Adrenal gland (tissue), 9 donors: ENCODE measurements at regions not wholly inside any gene's neighbourhood (a gene's known extent, or its start where the extent isn't known, plus 50 kb on each side); places are given as distances from the start of the nearest gene placed in this dataset.

Experiments
- DNase-seq, 7 donors: peaks; one replicate each; pipeline ENCODE4 v3.0.0-alpha.2; 2019 to 2020
- H3K27ac ChIP-seq, 5 donors: fragments of 200-600 bp; sonication (generic) in 4 of 5; 1 replicate in 3 of 5; 2 replicates in 2 of 5; pipeline versions ENCODE4 v1.5.1 to v1.8.0; 2016 to 2020; ENCODE audit warnings: mild to moderate bottlenecking in 1 of 5
- H3K27me3 ChIP-seq: fragments of 200-600 bp; 2 replicates; pipeline ENCODE4 v1.8.0; 2021
- H3K36me3 ChIP-seq, 2 donors: fragments of 200-600 bp; replicated peaks in 1 of 2; 1 replicate in 1 of 2; 2 replicates in 1 of 2; pipeline versions ENCODE4 v1.5.1 to v1.8.0; 2018 to 2022
- H3K4me1 ChIP-seq, 2 donors: fragments of 200-600 bp; replicated peaks in 1 of 2; 1 replicate in 1 of 2; 2 replicates in 1 of 2; pipeline versions ENCODE4 v1.5.1 to v1.8.0; 2018 to 2021
- H3K4me3 ChIP-seq, 4 donors: fragments of 200-600 bp; sonication (generic) in 3 of 4; one replicate each; pipeline ENCODE4 v1.5.1; 2016 to 2018
- H3K9me3 ChIP-seq, 3 donors: fragments of 200-600 bp; sonication (generic) in 1 of 3; replicated peaks in 1 of 3; 1 replicate in 2 of 3; 2 replicates in 1 of 3; pipeline versions ENCODE4 v1.5.1 to v1.8.0; 2016 to 2021
- POLR2A ChIP-seq, 2 donors: fragments of 450-650 bp; IDR thresholded peaks; one replicate each; pipeline ENCODE4 v1.6.1; 2017; ENCODE audit warnings: antibody characterized with exemption in 2 of 2, mild to moderate bottlenecking in 2 of 2, moderate library complexity in 1 of 2
- WGBS, 4 donors: extraction: QIAGEN DNeasy Blood & Tissue Kit in 2 of 4; methylation state at CpG; one replicate each; pipeline versions ENCODE4 v1.1.5 to v1.1.7; 2013 to 2017; 5-methylcytosine and 5-hydroxymethylcytosine counted together
- intact Hi-C, 2 donors: fragments of 100-400 bp; cut with DNase I; formaldehyde crosslinking; loops; one replicate each; pipeline versions ENCODE4 v1.14.1 to v1.15.0; 2022 to 2023
- TF ChIP-seq, protein P1 (sequence below), 6 experiments: fragments of 450-650 bp in 4 of 6; fragments of 200-600 bp in 2 of 6; sonication (generic) in 1 of 6; IDR thresholded peaks; 1 replicate in 5 of 6; 2 replicates in 1 of 6; pipeline versions ENCODE4 v1.5.1 to v1.8.0; 2016 to 2021; ENCODE audit warnings: antibody characterized with exemption in 6 of 6, mild to moderate bottlenecking in 2 of 6, moderate library complexity in 1 of 6
- donor health status: healthy with polysubstance abuse.
- donor health status: Bipolar disorder and iron deficiency.
- donor health status: DM: yes; HTN: yes; CAD: no.
- donor health status: DM: no; HTN: no; CAD: no.
- donor health status: DM: no; HTN: no; CAD: no.

DNA sequence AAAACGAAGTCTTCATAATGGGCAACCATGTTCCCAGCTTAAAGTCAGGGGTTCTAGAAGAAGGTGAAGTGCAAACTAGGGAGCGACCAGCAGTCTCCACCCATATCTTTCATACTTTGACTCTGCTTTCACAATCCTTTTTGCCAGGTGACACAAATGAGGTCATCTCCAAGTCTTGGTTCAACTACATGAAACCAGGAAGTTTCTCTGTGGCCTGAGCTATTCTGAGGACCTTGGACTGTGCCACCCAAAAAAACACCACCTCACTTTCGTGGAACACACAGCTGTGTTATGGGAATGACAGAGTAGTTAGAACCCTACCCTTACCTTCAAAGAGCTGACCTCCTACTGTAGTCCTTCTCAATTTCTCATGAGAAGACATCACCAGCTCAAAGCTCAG lies 309.2 kb downstream of the AGTPBP1 start:
- Histone ChIP-seq H3K27me3 (no peaks in the 10 kb centered on the region), H3K36me3 (no peaks in the 10 kb centered on the region), H3K9me3 (no peaks in the 10 kb centered on the region), H3K27ac (no peak overlapping the region), H3K4me3 (no peak overlapping the region), H3K4me1 (peaks cover 0 to 5% of the 10 kb centered on the region in 2 donors)
- 55 to 69% (median 66%) methylated on average over 3 of the region's 3 CpGs for WGBS, 4 donors
- no peak for TF ChIP-seq POLR2A (IDR thresholded peaks at IDR 0.05)
- TF ChIP-seq, protein P1, sequence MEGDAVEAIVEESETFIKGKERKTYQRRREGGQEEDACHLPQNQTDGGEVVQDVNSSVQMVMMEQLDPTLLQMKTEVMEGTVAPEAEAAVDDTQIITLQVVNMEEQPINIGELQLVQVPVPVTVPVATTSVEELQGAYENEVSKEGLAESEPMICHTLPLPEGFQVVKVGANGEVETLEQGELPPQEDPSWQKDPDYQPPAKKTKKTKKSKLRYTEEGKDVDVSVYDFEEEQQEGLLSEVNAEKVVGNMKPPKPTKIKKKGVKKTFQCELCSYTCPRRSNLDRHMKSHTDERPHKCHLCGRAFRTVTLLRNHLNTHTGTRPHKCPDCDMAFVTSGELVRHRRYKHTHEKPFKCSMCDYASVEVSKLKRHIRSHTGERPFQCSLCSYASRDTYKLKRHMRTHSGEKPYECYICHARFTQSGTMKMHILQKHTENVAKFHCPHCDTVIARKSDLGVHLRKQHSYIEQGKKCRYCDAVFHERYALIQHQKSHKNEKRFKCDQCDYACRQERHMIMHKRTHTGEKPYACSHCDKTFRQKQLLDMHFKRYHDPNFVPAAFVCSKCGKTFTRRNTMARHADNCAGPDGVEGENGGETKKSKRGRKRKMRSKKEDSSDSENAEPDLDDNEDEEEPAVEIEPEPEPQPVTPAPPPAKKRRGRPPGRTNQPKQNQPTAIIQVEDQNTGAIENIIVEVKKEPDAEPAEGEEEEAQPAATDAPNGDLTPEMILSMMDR (IDR thresholded peaks at IDR 0.05) = no peak
- intact Hi-C loops = no loop called here
- no peak for DNase-seq

DNA sequence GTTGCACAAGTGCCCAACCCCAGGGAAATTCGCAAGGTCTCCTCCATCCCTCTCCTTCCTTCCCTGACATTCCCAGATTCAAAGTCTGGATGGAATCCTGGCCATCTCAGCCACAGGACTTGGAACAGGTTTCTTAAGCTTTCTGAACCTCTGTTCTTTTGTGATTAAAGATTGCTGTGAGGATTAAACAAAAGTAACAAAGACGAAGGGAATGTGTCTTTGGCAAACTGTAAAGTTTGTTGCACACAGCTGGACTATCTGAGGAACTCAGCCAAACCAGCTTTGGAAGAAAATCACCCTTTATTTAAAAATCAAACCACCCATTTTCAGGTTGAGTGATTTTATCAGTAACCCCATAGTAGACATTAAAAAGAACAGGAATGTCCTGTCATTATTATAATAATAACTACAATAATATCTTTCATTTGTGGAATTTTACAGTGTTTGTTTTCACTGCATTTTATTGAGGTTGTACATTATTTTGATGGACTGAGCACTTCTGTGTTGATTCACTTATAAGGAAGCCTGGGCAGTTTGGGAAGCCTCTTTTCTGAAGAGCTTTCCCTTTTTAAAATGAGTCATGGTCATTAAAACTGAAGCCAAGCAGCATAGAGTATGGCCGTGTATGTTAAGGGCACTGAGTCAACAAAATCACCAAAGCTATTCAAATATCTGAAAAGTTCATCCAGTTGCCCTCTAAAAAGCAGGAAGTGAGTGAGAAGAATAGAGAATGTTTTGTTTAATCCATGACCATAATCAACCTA lies 310.2 kb downstream of the AGTPBP1 start:
- TF ChIP-seq, protein P1 (IDR thresholded peaks at IDR 0.05) = no peak
- TF ChIP-seq POLR2A (IDR thresholded peaks at IDR 0.05) = no peak
- H3K4me1 ChIP-seq = peaks cover 0 to 5% of the 10 kb centered on the region in 2 donors
- no peak overlapping the region for H3K27ac ChIP-seq
- no peaks in the 10 kb centered on the region for H3K36me3 ChIP-seq
- H3K9me3 ChIP-seq = no peaks in the 10 kb centered on the region
- no peaks in the 10 kb centered on the region for H3K27me3 ChIP-seq
- no peak overlapping the region for H3K4me3 ChIP-seq
- 37 to 53% (median 45%) methylated on average over 3 of the region's 3 CpGs for WGBS, 4 donors
- DNase-seq = no peak
- intact Hi-C loops = no loop called here

DNA sequence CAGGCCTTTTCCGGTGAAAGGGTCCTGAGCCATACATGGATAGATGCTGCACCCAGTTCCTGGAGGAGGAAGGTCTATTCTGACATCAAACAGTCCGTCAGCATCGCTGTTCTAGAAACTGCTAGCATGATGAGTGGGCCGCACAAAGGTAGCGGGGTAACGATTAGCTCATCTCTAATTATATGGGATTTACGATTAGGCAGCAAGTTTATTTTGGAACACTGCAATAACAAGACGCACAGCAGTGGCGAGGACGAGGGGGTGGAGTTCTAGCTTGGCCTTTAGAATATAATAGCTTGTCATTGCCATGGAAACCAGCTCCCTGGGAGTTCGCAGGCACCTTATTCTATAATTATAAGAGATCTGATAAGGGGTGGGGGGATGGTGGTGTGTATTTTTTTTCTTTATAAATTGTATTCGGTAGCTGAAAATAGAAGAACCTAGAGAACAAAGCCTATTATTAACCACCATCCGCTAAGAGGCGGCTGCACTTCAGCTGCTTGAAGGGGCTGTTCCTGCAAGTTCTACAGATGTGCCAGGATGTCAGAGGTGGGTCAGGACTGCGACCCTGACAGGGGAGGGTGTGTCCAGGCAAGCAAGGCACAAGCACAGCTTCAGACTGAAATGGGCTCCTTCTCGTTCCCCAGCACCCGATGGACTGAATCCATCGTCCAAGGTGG lies 311.0 kb downstream of the AGTPBP1 start:
- Histone ChIP-seq H3K27ac (no peak overlapping the region), H3K36me3 (no peaks in the 10 kb centered on the region), H3K4me3 (no peak overlapping the region), H3K9me3 (no peaks in the 10 kb centered on the region), H3K27me3 (no peaks in the 10 kb centered on the region), H3K4me1 (peaks cover 0 to 5% of the 10 kb centered on the region in 2 donors)
- no peak for TF ChIP-seq POLR2A (IDR thresholded peaks at IDR 0.05)
- TF ChIP-seq, protein P1 (IDR thresholded peaks at IDR 0.05) = no peak
- DNase-seq = peak in 1 of 7 donors; percentile 82
- intact Hi-C loops = no loop called here
- WGBS, 4 donors = 54 to 59% (median 58%) methylated on average over 16 to 18 of the region's 18 CpGs

DNA sequence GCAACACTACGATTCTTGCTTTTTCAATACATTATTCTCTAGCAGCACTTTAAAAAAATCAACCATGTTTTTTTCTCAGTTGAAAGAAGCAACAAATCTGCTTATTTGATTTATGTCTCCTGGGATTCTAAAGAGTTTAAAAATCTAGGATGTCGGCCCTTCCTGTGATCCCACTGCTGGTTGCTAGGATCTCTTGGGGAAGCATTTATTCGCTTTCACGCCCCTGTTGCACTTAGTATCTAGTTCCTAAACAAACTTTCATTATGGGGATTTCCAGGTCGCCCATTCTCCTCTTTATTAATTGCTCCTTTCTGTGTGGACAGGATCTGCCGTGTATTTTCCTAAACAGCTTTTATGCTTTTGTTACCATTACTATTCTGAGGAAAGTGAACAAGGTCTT lies 313.5 kb downstream of the AGTPBP1 start:
- no peak for DNase-seq
- no peak overlapping the region for H3K27ac ChIP-seq
- no peak overlapping the region for H3K4me3 ChIP-seq
- no peaks in the 10 kb centered on the region for H3K36me3 ChIP-seq
- intact Hi-C loops = no loop called here
- H3K9me3 ChIP-seq = no peaks in the 10 kb centered on the region
- no peak for TF ChIP-seq POLR2A (IDR thresholded peaks at IDR 0.05)
- TF ChIP-seq, protein P1 (IDR thresholded peaks at IDR 0.05) = no peak
- 59 to 72% (median 65%) methylated on average over 6 of the region's 6 CpGs for WGBS, 4 donors
- peaks cover 0 to 9% of the 10 kb centered on the region in 2 donors for H3K4me1 ChIP-seq
- no peaks in the 10 kb centered on the region for H3K27me3 ChIP-seq
